HEK293 (cell line): ENCODE measurements at regions not wholly inside any gene's neighbourhood (a gene's known extent, or its start where the extent isn't known, plus 50 kb on each side); places are given as distances from the start of the nearest gene placed in this dataset.

ENCODE experiments used
- CTCF ChIA-PET: fragments of 350-600 bp; formaldehyde crosslinking; extraction: SDS; loops from one replicate; lab custom pipeline; 2021; ENCODE audit warnings: antibody characterized with exemption; lab: Yijun Ruan, JAX
- POLR2A ChIA-PET: fragments of 300-600 bp; formaldehyde crosslinking; extraction: SDS; loops from one replicate; lab custom pipeline; 2020; ENCODE audit warnings: antibody characterized with exemption, inconsistent platforms; lab: Yijun Ruan, JAX
- H3K27ac ChIP-seq: fragments of 200-500 bp; sonication (Bioruptor generic); 2 replicates; pipeline ENCODE4 v1.5.1; 2014; ENCODE audit warnings: low read depth, low read length, control low read depth, inconsistent platforms; ENCODE audit errors: extremely low read depth
- H3K36me3 ChIP-seq, 2 experiments: fragments of 200-500 bp in 1 of 2; sonication (Bioruptor generic) in 1 of 2; 1 replicate in 1 of 2; 2 replicates in 1 of 2; pipeline ENCODE4 v1.5.1; 2014 to 2017; ENCODE audit warnings: inconsistent platforms in 2 of 2, low read length in 2 of 2; ENCODE audit not compliant: control insufficient read depth in 2 of 2, insufficient read depth in 1 of 2
- H3K4me1 ChIP-seq: fragments of 200-500 bp; sonication (Bioruptor generic); 2 replicates; pipeline ENCODE4 v1.5.1; 2014; ENCODE audit warnings: mild to moderate bottlenecking, low read length, inconsistent platforms; ENCODE audit not compliant: control insufficient read depth, insufficient read depth
- H3K4me3 ChIP-seq: 2 replicates; pipeline ENCODE4 v1.5.1; 2011; ENCODE audit warnings: low read depth, mild to moderate bottlenecking, control low read depth, low read length, moderate library complexity
- H3K9me3 ChIP-seq: fragments of 200-500 bp; sonication (Bioruptor generic); 2 replicates; pipeline ENCODE4 v1.5.1; 2014; ENCODE audit warnings: low read depth, low read length, inconsistent platforms; ENCODE audit not compliant: control insufficient read depth, insufficient read depth
- CTCF ChIP-seq: fragments of 450-650 bp; formaldehyde crosslinking; IDR thresholded peaks from 2 replicates; pipeline ENCODE4 v1.5.1; 2016; ENCODE audit warnings: missing biosample characterization, missing genetic modification characterization
- GLI4 ChIP-seq: fragments of 450-650 bp; formaldehyde crosslinking; IDR thresholded peaks from 2 replicates; pipeline ENCODE4 v1.5.1; 2016; ENCODE audit warnings: missing biosample characterization, missing genetic modification characterization
- HOXA7 ChIP-seq: sonication (generic); formaldehyde crosslinking; IDR thresholded peaks from 2 replicates; pipeline ENCODE4 v1.8.1; 2022; ENCODE audit warnings: missing genetic modification reagents, borderline replicate concordance
- KLF7 ChIP-seq: fragments of 450-650 bp; formaldehyde crosslinking; IDR thresholded peaks from 2 replicates; pipeline ENCODE4 v1.5.1; 2016; ENCODE audit warnings: missing biosample characterization, missing genetic modification characterization, borderline replicate concordance
- MZF1 ChIP-seq: fragments of 450-650 bp; formaldehyde crosslinking; IDR thresholded peaks from 2 replicates; pipeline ENCODE4 v1.5.1; 2017; ENCODE audit warnings: missing biosample characterization, missing genetic modification characterization, borderline replicate concordance
- RBAK ChIP-seq: fragments of 450-650 bp; formaldehyde crosslinking; IDR thresholded peaks from 2 replicates; pipeline ENCODE4 v1.5.1; 2016; ENCODE audit warnings: missing biosample characterization, missing genetic modification characterization
- REST ChIP-seq: fragments of 450-650 bp; formaldehyde crosslinking; IDR thresholded peaks from 2 replicates; pipeline ENCODE4 v1.5.1; 2016; ENCODE audit warnings: missing biosample characterization, missing genetic modification characterization
- ZBTB20 ChIP-seq: fragments of 450-650 bp; formaldehyde crosslinking; IDR thresholded peaks from 2 replicates; pipeline ENCODE4 v1.5.1; 2016; ENCODE audit warnings: missing biosample characterization, missing genetic modification characterization
- ZBTB26 ChIP-seq: fragments of 450-650 bp; formaldehyde crosslinking; optimal IDR thresholded peaks from 2 replicates; pipeline ENCODE3; 2016; ENCODE audit warnings: missing biosample characterization, mild to moderate bottlenecking, missing genetic modification characterization
- ZBTB8A ChIP-seq: fragments of 450-650 bp; formaldehyde crosslinking; IDR thresholded peaks from 2 replicates; pipeline ENCODE4 v1.5.1; 2016; ENCODE audit warnings: missing biosample characterization, missing genetic modification characterization
- ZNF114 ChIP-seq: fragments of 450-650 bp; formaldehyde crosslinking; IDR thresholded peaks from 2 replicates; pipeline ENCODE4 v1.5.0; 2017; ENCODE audit warnings: missing biosample characterization, missing genetic modification characterization
- ZNF133 ChIP-seq: fragments of 450-650 bp; formaldehyde crosslinking; IDR thresholded peaks from 2 replicates; pipeline ENCODE4 v1.5.1; 2016; ENCODE audit warnings: missing biosample characterization, missing genetic modification characterization
- ZNF169 ChIP-seq: fragments of 450-650 bp; formaldehyde crosslinking; IDR thresholded peaks from 2 replicates; pipeline ENCODE4 v1.5.1; 2016; ENCODE audit warnings: missing biosample characterization, missing genetic modification characterization
- ZNF2 ChIP-seq: fragments of 450-650 bp; formaldehyde crosslinking; IDR thresholded peaks from 2 replicates; pipeline ENCODE4 v1.5.1; 2016; ENCODE audit warnings: missing biosample characterization, missing genetic modification characterization
- ZNF202 ChIP-seq: fragments of 450-650 bp; formaldehyde crosslinking; IDR thresholded peaks from 2 replicates; pipeline ENCODE4 v1.5.1; 2016; ENCODE audit warnings: missing biosample characterization, missing genetic modification characterization, borderline replicate concordance
- ZNF214 ChIP-seq: fragments of 450-650 bp; formaldehyde crosslinking; IDR thresholded peaks from 2 replicates; pipeline ENCODE4 v1.5.1; 2017; ENCODE audit warnings: missing biosample characterization, mild to moderate bottlenecking, missing genetic modification characterization, borderline replicate concordance
- ZNF266 ChIP-seq: fragments of 450-650 bp; formaldehyde crosslinking; IDR thresholded peaks from 2 replicates; pipeline ENCODE4 v1.5.1; 2016; ENCODE audit warnings: missing biosample characterization, missing genetic modification characterization, low read depth
- ZNF274 ChIP-seq, 2 experiments: fragments of 200-500 bp in 1 of 2; fragments of 450-650 bp in 1 of 2; sonication (Bioruptor generic) in 1 of 2; formaldehyde crosslinking in 1 of 2; IDR thresholded peaks; 2 replicates each; pipeline versions ENCODE4 v1.5.1 to v1.6.1; 2014 to 2016; ENCODE audit warnings: borderline replicate concordance in 1 of 2, inconsistent platforms in 1 of 2, low read length in 1 of 2, missing biosample characterization in 1 of 2, missing genetic modification characterization in 1 of 2
- ZNF302 ChIP-seq: fragments of 450-650 bp; formaldehyde crosslinking; IDR thresholded peaks from 2 replicates; pipeline ENCODE4 v1.5.1; 2016; ENCODE audit warnings: missing biosample characterization, missing genetic modification characterization, low read depth
- ZNF362 ChIP-seq: fragments of 450-650 bp; formaldehyde crosslinking; IDR thresholded peaks from 2 replicates; pipeline ENCODE4 v1.5.1; 2016; ENCODE audit warnings: missing biosample characterization, missing genetic modification characterization
- ZNF529 ChIP-seq: fragments of 450-650 bp; formaldehyde crosslinking; IDR thresholded peaks from 2 replicates; pipeline ENCODE4 v1.5.1; 2017; ENCODE audit warnings: missing genetic modification characterization, missing biosample characterization; ENCODE audit not compliant: insufficient replicate concordance
- ZNF585B ChIP-seq: fragments of 450-650 bp; formaldehyde crosslinking; IDR thresholded peaks from 2 replicates; pipeline ENCODE4 v1.5.1; 2016; ENCODE audit warnings: missing biosample characterization, missing genetic modification characterization
- ZNF621 ChIP-seq: fragments of 450-650 bp; formaldehyde crosslinking; IDR thresholded peaks from 2 replicates; pipeline ENCODE4 v1.5.1; 2017; ENCODE audit warnings: missing biosample characterization, missing genetic modification characterization
- ZNF629 ChIP-seq: fragments of 450-650 bp; formaldehyde crosslinking; IDR thresholded peaks from 2 replicates; pipeline ENCODE4 v1.5.1; 2017; ENCODE audit warnings: missing biosample characterization, missing genetic modification characterization
- ZNF660 ChIP-seq: fragments of 450-650 bp; IDR thresholded peaks from 2 replicates; pipeline ENCODE4 v1.5.1; 2018; ENCODE audit warnings: missing biosample characterization, mild to moderate bottlenecking, missing genetic modification characterization
- ZNF707 ChIP-seq: fragments of 450-650 bp; formaldehyde crosslinking; IDR thresholded peaks from 2 replicates; pipeline ENCODE4 v1.5.1; 2016; ENCODE audit warnings: missing biosample characterization, missing genetic modification characterization
- ZNF776 ChIP-seq: fragments of 450-650 bp; formaldehyde crosslinking; IDR thresholded peaks from 2 replicates; pipeline ENCODE4 v1.5.0; 2017; ENCODE audit warnings: missing biosample characterization, missing genetic modification characterization, borderline replicate concordance
- ZSCAN30 ChIP-seq: fragments of 450-650 bp; IDR thresholded peaks from 2 replicates; pipeline ENCODE4 v1.5.1; 2018; ENCODE audit warnings: missing biosample characterization, mild to moderate bottlenecking, missing genetic modification characterization, moderate library complexity
- ZSCAN4 ChIP-seq: fragments of 450-650 bp; formaldehyde crosslinking; IDR thresholded peaks from 2 replicates; pipeline ENCODE4 v1.5.1; 2017; ENCODE audit warnings: missing biosample characterization, missing genetic modification characterization

GRCh38 chr10:10038348-10038747, 979.3 kb upstream of the CELF2 start:
- ChIA-PET CTCF (no interaction called here), POLR2A (no interaction called here)
- no peak overlapping the region for H3K27ac ChIP-seq
- no peaks in the 10 kb centered on the region for H3K9me3 ChIP-seq
- no peaks in the 10 kb centered on the region for H3K4me1 ChIP-seq
- no peak overlapping the region for H3K4me3 ChIP-seq
- no peak for TF ChIP-seq ZNF629 (tag by site-specific recombination)
- TF ChIP-seq ZNF707 (tag by site-specific recombination), result no peak
- no peak for TF ChIP-seq ZNF529 (tag by site-specific recombination)
- TF ChIP-seq CTCF, result no peak
- no peak for TF ChIP-seq ZNF660 (tag by site-specific recombination)
- no peak for TF ChIP-seq ZNF266 (tag by site-specific recombination)
- TF ChIP-seq ZNF133, result no peak
- TF ChIP-seq HOXA7 (CRISPR knock-in tag), result no peak
- TF ChIP-seq ZBTB26 (tag by site-specific recombination), result no peak
- TF ChIP-seq ZNF214, result no peak
- no peak for TF ChIP-seq ZNF621 (tag by site-specific recombination)
- TF ChIP-seq ZNF114, result no peak
- TF ChIP-seq ZNF585B (tag by site-specific recombination), result no peak
- TF ChIP-seq ZNF169 (tag by site-specific recombination), result no peak
- TF ChIP-seq ZNF202 (tag by site-specific recombination), result no peak
- no peak for TF ChIP-seq REST (tag by site-specific recombination)
- H3K36me3 ChIP-seq, result no peaks in the 10 kb centered on the region

GRCh38 chr10:10039595-10039994, 978.1 kb upstream of the CELF2 start:
- H3K4me3 ChIP-seq, result no peak overlapping the region
- H3K27ac ChIP-seq, result no peak overlapping the region
- POLR2A ChIA-PET, result no interaction called here
- H3K36me3 ChIP-seq, result no peaks in the 10 kb centered on the region
- H3K9me3 ChIP-seq, result no peaks in the 10 kb centered on the region
- CTCF ChIA-PET, result no interaction called here
- no peaks in the 10 kb centered on the region for H3K4me1 ChIP-seq
- TF ChIP-seq GLI4 (tag by site-specific recombination) (no peak), RBAK (tag by site-specific recombination) (no peak), KLF7 (tag by site-specific recombination) (no peak), ZNF2 (tag by site-specific recombination) (no peak), ZBTB20 (no peak), ZSCAN4 (tag by site-specific recombination) (no peak), ZNF707 (tag by site-specific recombination) (no peak), MZF1 (tag by site-specific recombination) (no peak), ZNF362 (tag by site-specific recombination) (no peak), ZNF302 (no peak), ZNF274 (IDR thresholded peaks at IDR 0.05; ENCODE audit: low read length) (no peak), ZNF274 (tag by site-specific recombination; IDR thresholded peaks at IDR 0.05; ENCODE audit: borderline replicate concordance) (no peak), ZSCAN30 (tag by site-specific recombination) (no peak), ZNF133 (no peak), ZBTB8A (tag by site-specific recombination) (no peak), ZNF776 (tag by site-specific recombination) (no peak)
